Sigmoid colon (tissue), 6 donors: ENCODE measurements at regions not wholly inside any gene's neighbourhood (a gene's known extent, or its start where the extent isn't known, plus 50 kb on each side); places are given as distances from the start of the nearest gene placed in this dataset.
"Not testable (repeated sequence)": the region's sequence is repeated elsewhere in the genome, so short reads cannot be mapped to it uniquely, and the experiment has no call there.

Experiments
- DNase-seq: peaks from one replicate; pipeline ENCODE4 v3.0.0-alpha.2; 2019
- H3K27ac ChIP-seq, 4 donors: fragments of 200-600 bp; sonication (generic); one replicate each; pipeline ENCODE4 v1.5.1; 2016 to 2019; ENCODE audit warnings: mild to moderate bottlenecking in 1 of 4
- H3K27me3 ChIP-seq, 3 donors: fragments of 200-600 bp; sonication (generic); one replicate each; pipeline ENCODE4 v1.5.1; 2019; ENCODE audit warnings: mild to moderate bottlenecking in 1 of 3
- H3K36me3 ChIP-seq, 4 donors: fragments of 200-600 bp; sonication (generic); one replicate each; pipeline ENCODE4 v1.5.1; 2016 to 2019
- H3K4me1 ChIP-seq, 4 donors: fragments of 200-600 bp; sonication (generic); one replicate each; pipeline ENCODE4 v1.5.1; 2017 to 2019
- H3K4me3 ChIP-seq, 4 donors: fragments of 200-600 bp; sonication (generic); one replicate each; pipeline ENCODE4 v1.5.1; 2017 to 2019; ENCODE audit warnings: mild to moderate bottlenecking in 2 of 4, moderate library complexity in 1 of 4
- H3K9me3 ChIP-seq, 4 donors: fragments of 200-600 bp in 3 of 4; sonication (generic) in 3 of 4; one replicate each; pipeline versions ENCODE4 v1.5.1 to v1.6.1; 2013 to 2019
- CTCF ChIP-seq, 4 experiments: fragments of 450-650 bp in 3 of 4; fragments of 200-600 bp in 1 of 4; IDR thresholded peaks; one replicate each; pipeline ENCODE4 v1.5.1; 2016 to 2019; ENCODE audit warnings: antibody characterized with exemption in 4 of 4, mild to moderate bottlenecking in 3 of 4, moderate library complexity in 2 of 4
- EP300 ChIP-seq, 4 donors: sonication (generic); formaldehyde crosslinking; IDR thresholded peaks; one replicate each; pipeline ENCODE4 v1.6.1; 2017; ENCODE audit warnings: antibody characterized with exemption in 4 of 4
- POLR2A ChIP-seq, 2 donors: fragments of 450-650 bp; IDR thresholded peaks; one replicate each; pipeline ENCODE4 v1.6.1; 2016; ENCODE audit warnings: antibody characterized with exemption in 2 of 2, mild to moderate bottlenecking in 2 of 2, moderate library complexity in 2 of 2
- POLR2AphosphoS5 ChIP-seq, 4 donors: sonication (generic); formaldehyde crosslinking; IDR thresholded peaks; one replicate each; pipeline ENCODE4 v1.6.1; 2017; ENCODE audit warnings: antibody characterized with exemption in 4 of 4
- WGBS, 2 donors: extraction: QIAGEN DNeasy Blood & Tissue Kit; methylation state at CpG; one replicate each; pipeline ENCODE4 v1.1.7; 2013; 5-methylcytosine and 5-hydroxymethylcytosine counted together
- intact Hi-C: fragments of 100-400 bp; cut with DNase I; formaldehyde crosslinking; loops from one replicate; pipeline ENCODE4 v1.15.1; 2023
- donor health status: healthy with polysubstance abuse.
- donor health status: healthy.

- H3K4me3 ChIP-seq: no peak overlapping the region
- intact Hi-C loops: no loop called here
- no peak for DNase-seq
- 80 to 90% methylated on average over 1 of the region's 1 CpG for WGBS, 2 donors
- H3K36me3 ChIP-seq: no peaks in the 10 kb centered on the region
- TF ChIP-seq CTCF (IDR thresholded peaks at IDR 0.05): peak in 1 of 4 experiments; percentile 23
- no peak for TF ChIP-seq POLR2A (IDR thresholded peaks at IDR 0.05)
- no peaks in the 10 kb centered on the region for H3K27me3 ChIP-seq
- no peaks in the 10 kb centered on the region for H3K9me3 ChIP-seq
- H3K4me1 ChIP-seq: no peaks in the 10 kb centered on the region
- no peak overlapping the region for H3K27ac ChIP-seq
Observed at GRCh38 chr3:61371123-61371522, 119.9 kb upstream of the FHIT start.

GRCh38 chr3:61372723-61373122 is 121.5 kb upstream of the FHIT start:
- H3K36me3 ChIP-seq: no peaks in the 10 kb centered on the region
- no peak for DNase-seq
- TF ChIP-seq CTCF (IDR thresholded peaks at IDR 0.05): no peak
- TF ChIP-seq POLR2A (IDR thresholded peaks at IDR 0.05): no peak
- TF ChIP-seq EP300 (IDR thresholded peaks at IDR 0.05): no peak
- TF ChIP-seq POLR2AphosphoS5 (IDR thresholded peaks at IDR 0.05): no peak
- intact Hi-C loops: no loop called here
- no peaks in the 10 kb centered on the region for H3K9me3 ChIP-seq
- H3K27ac ChIP-seq: no peak overlapping the region
- 97 to 99% methylated on average over 1 of the region's 1 CpG for WGBS, 2 donors
- no peak overlapping the region for H3K4me3 ChIP-seq
- no peaks in the 10 kb centered on the region for H3K4me1 ChIP-seq
- H3K27me3 ChIP-seq: no peaks in the 10 kb centered on the region

GRCh38 chr3:61378311-61378710 is 127.1 kb upstream of the FHIT start:
- WGBS, 2 donors: 81 to 89% methylated on average over 1 of the region's 1 CpG
- no peak for DNase-seq
- no peak for TF ChIP-seq CTCF (IDR thresholded peaks at IDR 0.05)
- no peak for TF ChIP-seq POLR2AphosphoS5 (IDR thresholded peaks at IDR 0.05)
- no peak for TF ChIP-seq POLR2A (IDR thresholded peaks at IDR 0.05)
- TF ChIP-seq EP300 (IDR thresholded peaks at IDR 0.05): no peak
- Histone ChIP-seq H3K27ac (no peak overlapping the region), H3K9me3 (no peaks in the 10 kb centered on the region), H3K4me1 (no peaks in the 10 kb centered on the region), H3K36me3 (no peaks in the 10 kb centered on the region), H3K27me3 (no peaks in the 10 kb centered on the region), H3K4me3 (no peak overlapping the region)
- intact Hi-C loops: no loop called here

GRCh38 chr3:61381745-61382392 is 130.6 kb upstream of the FHIT start:
- no peak for DNase-seq
- H3K27me3 ChIP-seq: no peaks in the 10 kb centered on the region
- WGBS, 2 donors: 63 to 65% methylated on average over 7 of the region's 7 CpGs
- TF ChIP-seq CTCF (IDR thresholded peaks at IDR 0.05) (peak in 3 of 4 experiments; percentile 47 to 76 (median 56)), EP300 (IDR thresholded peaks at IDR 0.05) (no peak)
- H3K36me3 ChIP-seq: no peaks in the 10 kb centered on the region
- no peaks in the 10 kb centered on the region for H3K9me3 ChIP-seq
- no peak overlapping the region for H3K27ac ChIP-seq
- H3K4me1 ChIP-seq: no peaks in the 10 kb centered on the region
- intact Hi-C loops: loop anchor here (10.0 kb wide), 3 partner anchors 127 to 1807 kb away; partner anchors contain the start of gene FHIT
- no peak overlapping the region for H3K4me3 ChIP-seq

GRCh38 chr3:61387817-61388216 is 136.6 kb upstream of the FHIT start:
- H3K4me1 ChIP-seq: no peaks in the 10 kb centered on the region
- WGBS, 2 donors: 74 to 79% methylated on average over 3 of the region's 3 CpGs
- intact Hi-C loops: loop anchor here (10.0 kb wide), 3 partner anchors 133 to 1813 kb away; partner anchors contain the start of gene FHIT

GRCh38 chr3:61393480-61393947 is 142.3 kb upstream of the FHIT start:
- H3K4me1 ChIP-seq, intact Hi-C loops, H3K27ac ChIP-seq, H3K4me3 ChIP-seq, H3K36me3 ChIP-seq, DNase-seq, H3K27me3 ChIP-seq: not testable (repeated sequence)
- peaks cover 0 to 12% (median 4%) of the 10 kb centered on the region in 4 donors for H3K9me3 ChIP-seq
- WGBS, 2 donors: 97 to 98% methylated on average over 23 of the region's 23 CpGs

More at GRCh38 chr3:61387817-61388216, 136.6 kb upstream of the FHIT start:
- DNase-seq: no peak
- H3K27me3 ChIP-seq: no peaks in the 10 kb centered on the region
- no peak overlapping the region for H3K4me3 ChIP-seq
- peaks cover 0 to 4% (median 3%) of the 10 kb centered on the region in 4 donors for H3K9me3 ChIP-seq
- H3K36me3 ChIP-seq: no peaks in the 10 kb centered on the region
- TF ChIP-seq CTCF (IDR thresholded peaks at IDR 0.05) (no peak), EP300 (IDR thresholded peaks at IDR 0.05) (no peak), POLR2A (IDR thresholded peaks at IDR 0.05) (no peak), POLR2AphosphoS5 (IDR thresholded peaks at IDR 0.05) (no peak)
- H3K27ac ChIP-seq: no peak overlapping the region
